A673 (cell line): ENCODE measurements at regions not wholly inside any gene's neighbourhood (a gene's known extent, or its start where the extent isn't known, plus 50 kb on each side); places are given as distances from the start of the nearest gene placed in this dataset.

Source experiments
- BruUV-seq: library from RNA; stranded (reverse); fragments of 400-500 nt; replicated peaks from 2 replicates; lab custom pipeline; 2021; lab: Mats Ljungman, UMichigan
- CTCF ChIA-PET: fragments of 300-600 bp; sonication (Branson Sonifier 250); formaldehyde crosslinking; loops from one replicate; lab custom pipeline; 2022; ENCODE audit warnings: antibody characterized with exemption; lab: Charles Lee
- POLR2A ChIA-PET: fragments of 300-600 bp; sonication (Branson Sonifier 250); formaldehyde crosslinking; loops from one replicate; lab custom pipeline; 2022; ENCODE audit warnings: antibody characterized with exemption; ENCODE audit not compliant: low non-redundant PET; lab: Charles Lee
- DNase-seq: peaks from one replicate; pipeline ENCODE4 v3.0.0-alpha.2; 2015; ENCODE audit warnings: low spot score
- H3K27ac ChIP-seq: fragments of 200-600 bp; sonication (generic); 2 replicates; pipeline ENCODE4 v1.5.1; 2016; ENCODE audit warnings: mixed run types, low read depth, mild to moderate bottlenecking, mixed read lengths, antibody characterized with exemption, low read length; ENCODE audit not compliant: poor library complexity, severe bottlenecking
- H3K27me3 ChIP-seq: fragments of 200-600 bp; sonication (generic); replicated peaks from 2 replicates; pipeline ENCODE4 v1.6.1; 2017; ENCODE audit warnings: mixed run types, low read depth, mild to moderate bottlenecking, mixed read lengths, antibody characterized with exemption, low read length; ENCODE audit not compliant: insufficient read depth, poor library complexity
- H3K36me3 ChIP-seq: fragments of 200-600 bp; sonication (generic); 2 replicates; pipeline ENCODE4 v1.6.1; 2016; ENCODE audit warnings: mixed run types, mild to moderate bottlenecking, mixed read lengths, antibody characterized with exemption, low read length; ENCODE audit not compliant: insufficient read depth, poor library complexity, severe bottlenecking
- H3K4me1 ChIP-seq: fragments of 200-600 bp; sonication (generic); 2 replicates; pipeline ENCODE4 v1.6.1; 2017; ENCODE audit warnings: mixed run types, mild to moderate bottlenecking, mixed read lengths, antibody characterized with exemption, low read length; ENCODE audit not compliant: insufficient read depth, poor library complexity, severe bottlenecking
- H3K4me3 ChIP-seq: fragments of 200-600 bp; sonication (generic); 2 replicates; pipeline ENCODE4 v1.5.1; 2016; ENCODE audit warnings: low read depth, mixed run types, mild to moderate bottlenecking, mixed read lengths, low read length; ENCODE audit not compliant: poor library complexity, severe bottlenecking
- H3K9me3 ChIP-seq: fragments of 200-600 bp; sonication (generic); 2 replicates; pipeline ENCODE4 v1.6.1; 2016; ENCODE audit warnings: mixed run types, low read depth, mild to moderate bottlenecking, mixed read lengths, antibody characterized with exemption, low read length; ENCODE audit not compliant: poor library complexity, severe bottlenecking
- CTCF ChIP-seq: fragments of 300-800, 200-600 bp; sonication (generic); conservative IDR thresholded peaks from 2 replicates; pipeline ENCODE4 v1.5.1; 2017; ENCODE audit warnings: low read depth, mild to moderate bottlenecking, antibody characterized with exemption, low read length, moderate library complexity, mixed read lengths
- EZH2 ChIP-seq: fragments of 200-600 bp; sonication (generic); IDR thresholded peaks from 2 replicates; pipeline ENCODE4 v1.6.1; 2017; ENCODE audit warnings: borderline replicate concordance, low read depth, mild to moderate bottlenecking, mixed read lengths, antibody characterized with exemption, low read length; ENCODE audit not compliant: poor library complexity, severe bottlenecking
- intact Hi-C: fragments of 100-400 bp; cut with micrococcal nuclease; formaldehyde crosslinking; loops from one replicate; pipeline ENCODE4 v1.10.0; 2022; ENCODE audit not compliant: unreplicated experiment

DNA sequence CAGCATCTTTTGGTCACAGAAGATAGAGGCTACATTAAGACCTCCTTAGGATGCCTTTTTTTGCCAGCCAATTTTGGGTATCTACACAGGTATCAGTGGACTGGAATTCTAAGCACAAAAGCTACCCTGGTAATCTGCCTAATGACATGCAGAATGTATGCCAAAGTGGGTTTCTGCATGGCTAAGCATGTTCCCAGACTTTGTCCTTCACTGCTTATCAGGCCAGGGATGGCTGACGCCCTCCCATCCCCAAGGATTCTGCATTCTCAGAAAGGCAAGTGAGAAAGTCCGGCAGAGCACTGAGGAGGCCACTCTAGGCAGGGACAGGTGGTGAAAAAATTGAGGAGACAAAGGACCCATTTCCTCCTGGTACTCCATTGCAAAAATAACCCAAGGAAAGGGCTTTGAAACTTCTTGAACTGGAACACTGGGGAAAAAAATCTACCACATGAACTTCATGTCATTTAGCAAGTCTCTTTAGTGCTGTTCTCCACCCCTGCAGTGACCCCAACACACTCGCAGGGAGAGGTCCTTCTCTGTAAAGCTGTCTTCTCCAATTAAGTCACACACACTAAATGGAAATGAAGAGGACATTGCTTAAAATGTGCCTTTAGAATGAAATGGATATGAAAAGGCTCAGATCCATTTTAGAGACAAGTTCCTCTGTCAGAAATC, 91.7 kb upstream of the MAX start:
- Histone ChIP-seq H3K27me3 (no peaks in the 10 kb centered on the region), H3K4me1 (no peaks in the 10 kb centered on the region), H3K27ac (no peak overlapping the region), H3K4me3 (no peak overlapping the region), H3K9me3 (no peaks in the 10 kb centered on the region), H3K36me3 (no peaks in the 10 kb centered on the region)
- BruUV-seq, result no TSS peak
- POLR2A ChIA-PET, result no interaction called here
- DNase-seq, result no peak
- CTCF ChIA-PET, result no interaction called here
- intact Hi-C loops, result no loop called here
- TF ChIP-seq CTCF, result no peak
- TF ChIP-seq EZH2, result no peak

GRCh38 chr14:65195042-65195719, 92.9 kb upstream of the MAX start:
- Histone ChIP-seq H3K27me3 (no peaks in the 10 kb centered on the region), H3K9me3 (no peaks in the 10 kb centered on the region), H3K4me1 (no peaks in the 10 kb centered on the region), H3K27ac (no peak overlapping the region), H3K4me3 (no peak overlapping the region), H3K36me3 (no peaks in the 10 kb centered on the region)
- no peak for DNase-seq
- CTCF ChIA-PET, result no interaction called here
- BruUV-seq, result no TSS peak
- intact Hi-C loops, result no loop called here
- POLR2A ChIA-PET, result no interaction called here
- TF ChIP-seq EZH2 (no peak), CTCF (no peak)

DNA sequence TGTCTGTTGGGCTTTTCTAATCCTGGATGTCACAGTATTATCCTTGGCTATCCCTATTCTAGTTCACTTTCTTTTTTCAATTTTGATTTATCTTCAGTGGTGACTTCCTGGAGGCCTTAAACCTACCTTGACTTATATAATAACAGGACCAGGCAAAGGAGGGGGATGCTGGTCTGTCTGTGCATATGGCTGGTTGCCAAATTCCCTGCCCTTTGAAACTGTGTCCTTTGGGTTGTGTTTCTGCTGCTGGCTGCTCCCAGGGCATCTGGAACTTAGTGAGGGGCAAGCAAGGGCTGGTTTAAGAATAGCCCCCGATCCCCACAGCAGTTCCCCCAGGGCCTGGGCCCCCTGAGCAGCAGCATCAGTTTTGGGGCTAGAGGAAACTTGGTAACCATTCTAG, 96.0 kb upstream of the MAX start:
- TF ChIP-seq CTCF (no peak), EZH2 (no peak)
- CTCF ChIA-PET, result no interaction called here
- POLR2A ChIA-PET, result no interaction called here
- no peak for DNase-seq
- H3K4me3 ChIP-seq, result no peak overlapping the region
- no TSS peak for BruUV-seq
- H3K36me3 ChIP-seq, result no peaks in the 10 kb centered on the region
- intact Hi-C loops, result no loop called here
- no peak overlapping the region for H3K27ac ChIP-seq
- H3K27me3 ChIP-seq, result no peaks in the 10 kb centered on the region
- H3K4me1 ChIP-seq, result no peaks in the 10 kb centered on the region
- no peaks in the 10 kb centered on the region for H3K9me3 ChIP-seq
